ENCODE measurements at regions not wholly inside any gene's neighbourhood (a gene's known extent, or its start where the extent isn't known, plus 50 kb on each side); places are given as distances from the start of the nearest gene placed in this dataset.

DNA sequence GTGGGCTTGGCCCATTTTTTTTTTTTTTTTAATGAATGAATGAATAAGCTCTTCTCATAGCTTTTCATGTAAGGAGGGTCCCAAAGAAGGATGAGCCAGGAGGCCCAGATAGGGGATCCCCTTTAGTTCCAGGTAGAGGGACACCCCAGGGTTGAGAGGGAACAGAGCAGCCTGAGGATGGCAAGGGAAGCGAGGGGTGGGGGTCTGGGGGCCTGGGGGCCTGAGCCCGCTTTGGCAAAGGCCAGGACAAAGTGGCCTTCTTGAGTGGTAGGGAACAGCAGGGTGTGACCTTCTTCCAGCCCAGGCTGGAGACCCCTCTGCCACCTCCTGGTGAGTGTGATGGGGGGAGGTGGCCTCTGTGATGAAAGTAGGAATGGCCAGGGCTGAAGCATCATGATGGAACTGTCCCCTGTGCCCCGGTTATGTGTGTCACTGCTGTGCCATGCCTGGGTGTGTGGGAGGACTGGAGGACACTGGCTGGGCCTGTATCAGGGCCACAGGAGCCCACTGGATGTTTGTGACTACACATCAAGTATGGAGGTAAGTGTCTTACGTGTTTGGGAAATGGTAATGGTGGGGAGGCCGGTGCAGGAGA is 263.5 kb upstream of the HDAC4 start:
- WGBS (ENCODE audit: insufficient coverage) = 89% methylated on average over 5 of the region's 5 CpGs
- TF ChIP-seq, protein P1, sequence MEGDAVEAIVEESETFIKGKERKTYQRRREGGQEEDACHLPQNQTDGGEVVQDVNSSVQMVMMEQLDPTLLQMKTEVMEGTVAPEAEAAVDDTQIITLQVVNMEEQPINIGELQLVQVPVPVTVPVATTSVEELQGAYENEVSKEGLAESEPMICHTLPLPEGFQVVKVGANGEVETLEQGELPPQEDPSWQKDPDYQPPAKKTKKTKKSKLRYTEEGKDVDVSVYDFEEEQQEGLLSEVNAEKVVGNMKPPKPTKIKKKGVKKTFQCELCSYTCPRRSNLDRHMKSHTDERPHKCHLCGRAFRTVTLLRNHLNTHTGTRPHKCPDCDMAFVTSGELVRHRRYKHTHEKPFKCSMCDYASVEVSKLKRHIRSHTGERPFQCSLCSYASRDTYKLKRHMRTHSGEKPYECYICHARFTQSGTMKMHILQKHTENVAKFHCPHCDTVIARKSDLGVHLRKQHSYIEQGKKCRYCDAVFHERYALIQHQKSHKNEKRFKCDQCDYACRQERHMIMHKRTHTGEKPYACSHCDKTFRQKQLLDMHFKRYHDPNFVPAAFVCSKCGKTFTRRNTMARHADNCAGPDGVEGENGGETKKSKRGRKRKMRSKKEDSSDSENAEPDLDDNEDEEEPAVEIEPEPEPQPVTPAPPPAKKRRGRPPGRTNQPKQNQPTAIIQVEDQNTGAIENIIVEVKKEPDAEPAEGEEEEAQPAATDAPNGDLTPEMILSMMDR (IDR thresholded peaks at IDR 0.05) = no peak
- Histone ChIP-seq H3K9ac (ENCODE audit: insufficient read depth, low read length, poor library complexity, severe bottlenecking) (no peak overlapping the region), H3K36me3 (replicated peaks in 1 of 2; ENCODE audit: control insufficient read depth in 1 of 2, insufficient read depth in 2 of 2, low read length in 2 of 2) (no peaks in the 10 kb centered on the region), H3K4me3 (replicated peaks in 1 of 3; ENCODE audit: low read depth in 2 of 3, low read length in 3 of 3) (no peak overlapping the region), H4K20me1 (ENCODE audit: insufficient read depth, low read length) (no peaks in the 10 kb centered on the region), H2AFZ (ENCODE audit: insufficient read depth, low read depth, low read length, poor library complexity, severe bottlenecking) (no peak overlapping the region), H3K27me3 (ENCODE audit: control insufficient read depth in 2 of 2, insufficient read depth in 2 of 2, low read length in 2 of 2) (peaks cover 0 to 3% of the 10 kb centered on the region in 2 donors), H3K79me2 (ENCODE audit: insufficient read depth, low read length) (no peaks in the 10 kb centered on the region), H3K4me2 (replicated peaks; ENCODE audit: extremely low read depth, low read length, poor library complexity, severe bottlenecking) (no peak overlapping the region), H3K4me1 (ENCODE audit: control insufficient read depth in 1 of 2, insufficient read depth in 2 of 2, low read length in 2 of 2) (peaks cover 23 to 25% of the 10 kb centered on the region in 2 donors), H3K27ac (ENCODE audit: low read depth in 1 of 2, low read length in 2 of 2) (no peak overlapping the region), H3K9me3 (replicated peaks in 1 of 2; ENCODE audit: control insufficient read depth in 1 of 2, insufficient read depth in 1 of 2, low read length in 2 of 2) (no peaks in the 10 kb centered on the region)
- Mint-ChIP-seq H3K27me3 (ENCODE audit: low read depth in 3 of 3) (peaks cover 9 to 15% (median 13%) of the 10 kb centered on the region in 3 donors), H3K4me3 (no peak overlapping the region), H3K27ac (no peak overlapping the region), H3K4me1 (peaks cover 31% of the 10 kb centered on the region), H3K9me3 (peaks cover 0 to 2% (median 0%) of the 10 kb centered on the region in 7 donors), H3K36me3 (peaks cover 0 to 4% of the 10 kb centered on the region in 2 donors)
- intact Hi-C loops (cut with micrococcal nuclease) = no loop called here
- DNase-seq = no peak

DNA sequence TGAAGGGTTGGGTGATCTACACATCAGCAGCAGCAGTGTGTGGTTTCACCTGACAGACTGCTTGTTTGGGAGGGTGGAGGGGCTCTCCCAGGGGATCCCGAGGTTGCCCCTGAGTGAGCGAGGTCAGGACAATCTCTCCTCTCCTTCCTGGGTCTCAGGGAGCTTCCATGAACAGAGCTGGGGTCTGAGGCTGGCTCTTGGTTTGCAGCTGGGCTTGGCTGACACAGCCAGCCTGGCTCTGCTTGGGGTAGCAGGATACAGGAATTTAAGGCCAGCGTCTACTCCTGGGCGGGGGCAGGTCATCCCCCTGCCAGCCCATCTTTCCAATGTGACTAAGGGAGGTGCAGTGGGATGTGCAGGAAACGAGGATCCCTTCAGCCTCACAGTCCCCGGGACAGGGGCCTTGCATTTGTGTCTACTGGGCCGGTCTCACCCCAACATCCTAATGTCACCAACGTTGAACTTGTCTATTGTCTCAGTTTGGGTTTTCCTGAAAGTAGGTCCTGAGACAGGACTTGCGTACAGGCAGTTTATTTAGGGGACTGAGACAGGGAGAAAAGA is 262.6 kb upstream of the HDAC4 start:
- H3K36me3 Mint-ChIP-seq = peaks cover 0 to 4% of the 10 kb centered on the region in 2 donors

More for the DNA sequence above, 262.6 kb upstream of the HDAC4 start:
- no peaks in the 10 kb centered on the region for H3K9me3 ChIP-seq (replicated peaks in 1 of 2; ENCODE audit: control insufficient read depth in 1 of 2, insufficient read depth in 1 of 2, low read length in 2 of 2)
- Mint-ChIP-seq H3K4me3 (no peak overlapping the region), H3K4me1 (peaks cover 32% of the 10 kb centered on the region), H3K9me3 (peaks cover 0 to 2% (median 0%) of the 10 kb centered on the region in 7 donors), H3K27me3 (ENCODE audit: low read depth in 3 of 3) (peaks cover 9 to 15% (median 13%) of the 10 kb centered on the region in 3 donors), H3K27ac (peak overlapping the region in 1 of 7 donors; percentile 82)
- peaks cover 0 to 3% of the 10 kb centered on the region in 2 donors for H3K27me3 ChIP-seq (ENCODE audit: control insufficient read depth in 2 of 2, insufficient read depth in 2 of 2, low read length in 2 of 2)
- intact Hi-C loops (cut with micrococcal nuclease) = no loop called here
- H3K4me2 ChIP-seq (replicated peaks; ENCODE audit: extremely low read depth, low read length, poor library complexity, severe bottlenecking) = no peak overlapping the region
- H4K20me1 ChIP-seq (ENCODE audit: insufficient read depth, low read length) = no peaks in the 10 kb centered on the region
- no peaks in the 10 kb centered on the region for H3K79me2 ChIP-seq (ENCODE audit: insufficient read depth, low read length)
- WGBS (ENCODE audit: insufficient coverage) = 100% methylated on average over 4 of the region's 9 CpGs
- DNase-seq = no peak
- H3K36me3 ChIP-seq (replicated peaks in 1 of 2; ENCODE audit: control insufficient read depth in 1 of 2, insufficient read depth in 2 of 2, low read length in 2 of 2) = no peaks in the 10 kb centered on the region
- H3K9ac ChIP-seq (ENCODE audit: insufficient read depth, low read length, poor library complexity, severe bottlenecking) = no peak overlapping the region
- no peak overlapping the region for H3K4me3 ChIP-seq (replicated peaks in 1 of 3; ENCODE audit: low read depth in 2 of 3, low read length in 3 of 3)
- H2AFZ ChIP-seq (ENCODE audit: insufficient read depth, low read depth, low read length, poor library complexity, severe bottlenecking) = no peak overlapping the region
- TF ChIP-seq, protein P1 (IDR thresholded peaks at IDR 0.05) = no peak
- no peak overlapping the region for H3K27ac ChIP-seq (ENCODE audit: low read depth in 1 of 2, low read length in 2 of 2)
- peaks cover 25 to 31% of the 10 kb centered on the region in 2 donors for H3K4me1 ChIP-seq (ENCODE audit: control insufficient read depth in 1 of 2, insufficient read depth in 2 of 2, low read length in 2 of 2)
